PC-3 (cell line): ENCODE measurements at regions not wholly inside any gene's neighbourhood (a gene's known extent, or its start where the extent isn't known, plus 50 kb on each side); places are given as distances from the start of the nearest gene placed in this dataset.
A peak's percentile ranks its signal among the peaks of the same experiment; 100 is the strongest.

Source experiments
- ATAC-seq: fragments of 200-7000 bp; cut with Tn5 transposase; 2 replicates; pipeline ENCODE4 v1.9.1; 2020; ENCODE audit warnings: mild to moderate bottlenecking, moderate library complexity
- BruUV-seq: library from RNA; stranded (reverse); fragments of 400-500 nt; replicated peaks from 2 replicates; lab custom pipeline; 2021; lab: Mats Ljungman, UMichigan
- CTCF ChIA-PET: fragments of 300-600 bp; sonication (Branson Sonifier 250); formaldehyde crosslinking; loops from one replicate; lab custom pipeline; 2022; ENCODE audit warnings: antibody characterized with exemption; lab: Charles Lee
- POLR2A ChIA-PET: fragments of 300-600 bp; sonication (Branson Sonifier 250); formaldehyde crosslinking; loops from one replicate; lab custom pipeline; 2022; ENCODE audit warnings: antibody characterized with exemption; ENCODE audit not compliant: unreplicated experiment; lab: Charles Lee
- DNase-seq: peaks from one replicate; pipeline ENCODE4 v3.0.0-alpha.2; 2015
- H2AFZ ChIP-seq: fragments of 300-600 bp; sonication (generic); 2 replicates; pipeline ENCODE4 v1.6.0; 2016; ENCODE audit warnings: antibody characterized with exemption, low read length
- H3F3A ChIP-seq: fragments of 300-600 bp; sonication (generic); one replicate; pipeline ENCODE4 v1.6.0; 2017; ENCODE audit warnings: antibody characterized with exemption, low read length, control low read depth, mild to moderate bottlenecking; ENCODE audit not compliant: unreplicated experiment
- H3K27ac ChIP-seq: fragments of 300-600 bp; sonication (generic); 2 replicates; pipeline ENCODE4 v1.5.1; 2016; ENCODE audit warnings: mild to moderate bottlenecking, low read length
- H3K27me3 ChIP-seq: fragments of 300-600 bp; sonication (generic); 2 replicates; pipeline ENCODE4 v1.6.1; 2016; ENCODE audit warnings: low read length, mixed read lengths
- H3K36me3 ChIP-seq: fragments of 300-600 bp; sonication (generic); 2 replicates; pipeline ENCODE4 v1.6.1; 2016; ENCODE audit warnings: low read depth, mixed run types, low read length, mixed read lengths
- H3K4me1 ChIP-seq: fragments of 300-600 bp; sonication (generic); 2 replicates; pipeline ENCODE4 v1.5.1; 2016; ENCODE audit warnings: low read length; ENCODE audit not compliant: insufficient read depth
- H3K4me2 ChIP-seq: fragments of 300-600 bp; sonication (generic); 2 replicates; pipeline ENCODE4 v1.6.0; 2016; ENCODE audit warnings: low read length
- H3K4me3 ChIP-seq: fragments of 300-600 bp; sonication (generic); 2 replicates; pipeline ENCODE4 v1.5.1; 2016; ENCODE audit warnings: mild to moderate bottlenecking, low read length, mixed read lengths
- H3K79me2 ChIP-seq: fragments of 300-600 bp; sonication (generic); 2 replicates; pipeline ENCODE4 v1.6.1; 2017; ENCODE audit warnings: low read length, mixed read lengths
- H3K9ac ChIP-seq: fragments of 300-600 bp; sonication (generic); 2 replicates; pipeline ENCODE4 v1.6.0; 2016; ENCODE audit warnings: mild to moderate bottlenecking, low read length
- H3K9me2 ChIP-seq: fragments of 300-600 bp; sonication (generic); replicated peaks from 2 replicates; pipeline ENCODE4 v1.6.1; 2016; ENCODE audit warnings: mixed run types, low read length, mixed read lengths
- H3K9me3 ChIP-seq: fragments of 300-600 bp; sonication (generic); 2 replicates; pipeline ENCODE4 v1.6.1; 2016; ENCODE audit warnings: low read length, mixed read lengths
- H4K20me1 ChIP-seq: fragments of 300-600 bp; sonication (generic); 2 replicates; pipeline ENCODE4 v1.6.1; 2016; ENCODE audit warnings: low read length, mixed read lengths
- CTCF ChIP-seq: fragments of 300-600 bp; sonication (generic); conservative IDR thresholded peaks from 2 replicates; pipeline ENCODE4 v1.5.1; 2017; ENCODE audit warnings: antibody characterized with exemption, low read depth, mild to moderate bottlenecking, low read length
- EZH2 ChIP-seq: fragments of 300-600 bp; sonication (generic); IDR thresholded peaks from one replicate; pipeline ENCODE4 v1.6.1; 2017; ENCODE audit warnings: antibody characterized with exemption, mild to moderate bottlenecking, low read length; ENCODE audit not compliant: unreplicated experiment
- EZH2phosphoT487 ChIP-seq: fragments of 300-600 bp; sonication (generic); IDR thresholded peaks from 2 replicates; pipeline ENCODE4 v1.6.1; 2018; ENCODE audit warnings: mild to moderate bottlenecking, antibody characterized with exemption, low read length, borderline replicate concordance
- intact Hi-C: fragments of 100-400 bp; cut with micrococcal nuclease; formaldehyde crosslinking; loops from 2 replicates; pipeline ENCODE4 v1.9.0; 2023

- Histone ChIP-seq H2AFZ (no peak overlapping the region), H3K79me2 (no peaks in the 10 kb centered on the region), H3K9me2 (no peaks in the 10 kb centered on the region), H3K4me1 (no peaks in the 10 kb centered on the region), H3K9ac (no peak overlapping the region), H3K9me3 (no peaks in the 10 kb centered on the region), H3K36me3 (no peaks in the 10 kb centered on the region), H3K4me2 (no peak overlapping the region), H3K27ac (no peak overlapping the region), H3K4me3 (no peak overlapping the region), H3F3A (no peaks in the 10 kb centered on the region), H3K27me3 (no peaks in the 10 kb centered on the region), H4K20me1 (no peaks in the 10 kb centered on the region)
- no TSS peak for BruUV-seq
- ChIA-PET POLR2A (no interaction called here), CTCF (no interaction called here)
- intact Hi-C loops = no loop called here
- no peak for ATAC-seq
- TF ChIP-seq EZH2 (no peak), EZH2phosphoT487 (no peak), CTCF (no peak)
- DNase-seq = peak; percentile 41
Measured at GRCh38 chr13:98083507-98083906, 59.4 kb upstream of the FARP1 start.

GRCh38 chr13:98083936-98084335 lies 59.0 kb upstream of the FARP1 start:
- Histone ChIP-seq H3K36me3 (no peaks in the 10 kb centered on the region), H3K9me2 (no peaks in the 10 kb centered on the region), H4K20me1 (no peaks in the 10 kb centered on the region), H3K27me3 (no peaks in the 10 kb centered on the region), H3K4me2 (no peak overlapping the region), H3K4me3 (no peak overlapping the region), H3K9me3 (no peaks in the 10 kb centered on the region), H3F3A (no peaks in the 10 kb centered on the region), H3K79me2 (no peaks in the 10 kb centered on the region), H2AFZ (no peak overlapping the region), H3K9ac (no peak overlapping the region), H3K27ac (no peak overlapping the region), H3K4me1 (no peaks in the 10 kb centered on the region)
- TF ChIP-seq EZH2phosphoT487 = no peak
- ATAC-seq = no peak
- intact Hi-C loops = no loop called here
- ChIA-PET POLR2A (no interaction called here), CTCF (no interaction called here)
- DNase-seq = no peak
- no TSS peak for BruUV-seq

GRCh38 chr13:98089246-98089645 lies 53.6 kb upstream of the FARP1 start:
- H3K4me1 ChIP-seq = no peaks in the 10 kb centered on the region
- ChIA-PET POLR2A (no interaction called here), CTCF (no interaction called here)
- H3K27me3 ChIP-seq = no peaks in the 10 kb centered on the region
- H3F3A ChIP-seq = no peaks in the 10 kb centered on the region
- H3K4me2 ChIP-seq = no peak overlapping the region
- intact Hi-C loops = no loop called here
- BruUV-seq = no TSS peak
- no peaks in the 10 kb centered on the region for H3K9me3 ChIP-seq
- no peak for DNase-seq
- H3K9ac ChIP-seq = no peak overlapping the region
- no peaks in the 10 kb centered on the region for H3K79me2 ChIP-seq
- H3K4me3 ChIP-seq = no peak overlapping the region
- H3K27ac ChIP-seq = no peak overlapping the region
- H3K9me2 ChIP-seq = no peaks in the 10 kb centered on the region
- no peaks in the 10 kb centered on the region for H3K36me3 ChIP-seq
- TF ChIP-seq EZH2 = no peak
- no peaks in the 10 kb centered on the region for H4K20me1 ChIP-seq
- ATAC-seq = no peak
- H2AFZ ChIP-seq = no peak overlapping the region

GRCh38 chr13:98092888-98093287 lies 50.0 kb upstream of the FARP1 start:
- TF ChIP-seq EZH2phosphoT487 (no peak), EZH2 (no peak), CTCF (no peak)
- H3K4me3 ChIP-seq = no peak overlapping the region
- no peak for ATAC-seq
- H3K9ac ChIP-seq = no peak overlapping the region
- H3K36me3 ChIP-seq = no peaks in the 10 kb centered on the region
- H3K27ac ChIP-seq = no peak overlapping the region
- ChIA-PET POLR2A (no interaction called here), CTCF (no interaction called here)
- no peaks in the 10 kb centered on the region for H3K79me2 ChIP-seq
- no peaks in the 10 kb centered on the region for H3K9me2 ChIP-seq
- no peaks in the 10 kb centered on the region for H3K27me3 ChIP-seq
- H3K9me3 ChIP-seq = no peaks in the 10 kb centered on the region
- H3K4me1 ChIP-seq = no peaks in the 10 kb centered on the region
- intact Hi-C loops = no loop called here
- no peaks in the 10 kb centered on the region for H4K20me1 ChIP-seq
- no peaks in the 10 kb centered on the region for H3F3A ChIP-seq
- no peak for DNase-seq
- H2AFZ ChIP-seq = no peak overlapping the region
- no TSS peak for BruUV-seq
- no peak overlapping the region for H3K4me2 ChIP-seq
